HCT116 (cell line): ENCODE measurements at regions not wholly inside any gene's neighbourhood (a gene's known extent, or its start where the extent isn't known, plus 50 kb on each side); places are given as distances from the start of the nearest gene placed in this dataset.

Experiments
- ATAC-seq: fragments of 200-7000 bp; cut with Tn5 transposase; 2 replicates; pipeline ENCODE4 v1.9.1; 2020; ENCODE audit warnings: mild to moderate bottlenecking, moderate library complexity
- BruUV-seq: library from RNA; stranded (reverse); fragments of 400-500 nt; replicated peaks from 2 replicates; lab custom pipeline; 2021; lab: Mats Ljungman, UMichigan
- CTCF ChIA-PET: fragments of 300-600 bp; sonication (Branson Sonifier 250); formaldehyde crosslinking; loops from one replicate; lab custom pipeline; 2021; ENCODE audit warnings: antibody characterized with exemption; lab: Charles Lee
- POLR2A ChIA-PET: fragments of 300-600, 350-600 bp; sonication (Branson Sonifier 250); formaldehyde crosslinking; loops from one replicate; lab custom pipeline; 2021; ENCODE audit warnings: antibody characterized with exemption; lab: Charles Lee
- RAD21 ChIA-PET, 2 experiments: fragments of 300-600 bp; sonication (Branson Sonifier 250); formaldehyde crosslinking; loops; one replicate each; lab custom pipeline; 2023; ENCODE audit warnings: low total read pairs in 2 of 2; ENCODE audit not compliant: uncharacterized antibody in 2 of 2, unreplicated experiment in 2 of 2, low non-redundant PET in 1 of 2; lab: Charles Lee
- DNase-seq: peaks from one replicate; pipeline ENCODE4 v3.0.0-alpha.2; 2010; ENCODE audit warnings: low read depth, low spot score
- H2AFZ ChIP-seq: fragments of 200-600 bp; shearing (Covaris generic), sonication (generic); 2 replicates; pipeline ENCODE4 v1.6.1; 2017; ENCODE audit warnings: low read depth, mixed run types, mixed read lengths, antibody characterized with exemption, low read length; ENCODE audit not compliant: poor library complexity, severe bottlenecking
- H3K27ac ChIP-seq: 2 replicates; pipeline ENCODE4 v1.5.1; 2012; ENCODE audit warnings: low read depth, low read length
- H3K27me3 ChIP-seq: fragments of 200-600 bp; sonication (generic); 2 replicates; pipeline ENCODE4 v1.6.1; 2016; ENCODE audit warnings: mixed run types, low read length, mixed read lengths; ENCODE audit not compliant: insufficient read depth
- H3K36me3 ChIP-seq, 2 experiments: fragments of 200-500 bp in 1 of 2; fragments of 200-600 bp in 1 of 2; sonication (Bioruptor generic) in 1 of 2; sonication (generic) in 1 of 2; 2 replicates each; pipeline versions ENCODE4 v1.5.1 to v1.6.1; 2014 to 2016; ENCODE audit warnings: low read length in 2 of 2, inconsistent platforms in 1 of 2, mixed read lengths in 1 of 2, mixed run types in 1 of 2; ENCODE audit not compliant: insufficient read depth in 2 of 2, control insufficient read depth in 1 of 2
- H3K4me1 ChIP-seq, 2 experiments: fragments of 200-600 bp in 1 of 2; sonication (generic) in 1 of 2; 2 replicates each; pipeline versions ENCODE4 v1.5.1 to v1.6.1; 2012 to 2017; ENCODE audit warnings: low read length in 2 of 2, inconsistent platforms in 1 of 2, mild to moderate bottlenecking in 1 of 2, mixed read lengths in 1 of 2, mixed run types in 1 of 2, moderate library complexity in 1 of 2; ENCODE audit not compliant: insufficient read depth in 2 of 2, control insufficient read depth in 1 of 2
- H3K4me2 ChIP-seq: fragments of 200-600 bp; sonication (generic); 2 replicates; pipeline ENCODE4 v1.6.1; 2017; ENCODE audit warnings: mixed run types, low read length, mixed read lengths
- H3K4me3 ChIP-seq, 2 experiments: fragments of 200-600 bp in 1 of 2; sonication (generic) in 1 of 2; replicated peaks in 1 of 2; 2 replicates each; pipeline ENCODE4 v1.5.1; 2011 to 2016; ENCODE audit warnings: low read length in 2 of 2, control low read depth in 1 of 2, low read depth in 1 of 2, mild to moderate bottlenecking in 1 of 2, mixed read lengths in 1 of 2, mixed run types in 1 of 2
- H3K79me2 ChIP-seq: fragments of 200-600 bp; sonication (generic); 2 replicates; pipeline ENCODE4 v1.6.1; 2017; ENCODE audit warnings: mild to moderate bottlenecking, mixed run types, low read length, moderate library complexity, mixed read lengths; ENCODE audit not compliant: insufficient read depth
- H3K9ac ChIP-seq: fragments of 200-600 bp; sonication (generic); 2 replicates; pipeline ENCODE4 v1.6.1; 2016; ENCODE audit warnings: low read length, mixed read lengths
- H3K9me2 ChIP-seq: fragments of 200-600 bp; sonication (generic), shearing (Covaris generic); 2 replicates; pipeline ENCODE4 v1.6.1; 2017; ENCODE audit warnings: mixed run types, mild to moderate bottlenecking, moderate library complexity; ENCODE audit not compliant: insufficient read depth
- H3K9me3 ChIP-seq, 2 experiments: fragments of 200-500 bp in 1 of 2; fragments of 200-600 bp in 1 of 2; sonication (Bioruptor generic) in 1 of 2; sonication (generic) in 1 of 2; 2 replicates each; pipeline ENCODE4 v1.6.1; 2014 to 2017; ENCODE audit warnings: low read length in 2 of 2, mixed read lengths in 2 of 2, inconsistent platforms in 1 of 2, low read depth in 1 of 2, mild to moderate bottlenecking in 1 of 2, mixed run types in 1 of 2, moderate library complexity in 1 of 2; ENCODE audit not compliant: control insufficient read depth in 1 of 2, insufficient read depth in 1 of 2
- H4K20me1 ChIP-seq: fragments of 200-600 bp; sonication (generic), shearing (Covaris generic); 2 replicates; pipeline ENCODE4 v1.6.1; 2017; ENCODE audit warnings: mixed run types, mild to moderate bottlenecking, moderate library complexity; ENCODE audit not compliant: insufficient read depth
- ATF3 ChIP-seq: IDR thresholded peaks from 2 replicates; pipeline ENCODE4 v1.6.1; 2012
- CBX3 ChIP-seq: IDR thresholded peaks from 2 replicates; pipeline ENCODE4 v1.6.1; 2012; ENCODE audit warnings: low read depth
- CEBPB ChIP-seq: IDR thresholded peaks from 2 replicates; pipeline ENCODE4 v1.6.1; 2012; ENCODE audit warnings: low read depth
- EGR1 ChIP-seq: IDR thresholded peaks from 2 replicates; pipeline ENCODE4 v1.6.1; 2012; ENCODE audit warnings: low read depth
- ELF1 ChIP-seq: IDR thresholded peaks from 2 replicates; pipeline ENCODE4 v1.6.1; 2012; ENCODE audit warnings: low read depth, borderline replicate concordance
- EZH2phosphoT487 ChIP-seq: fragments of 200-600 bp; IDR thresholded peaks from 2 replicates; pipeline ENCODE4 v1.6.1; 2018; ENCODE audit warnings: antibody characterized with exemption, borderline replicate concordance
- FOSL1 ChIP-seq: IDR thresholded peaks from 2 replicates; pipeline ENCODE4 v1.6.1; 2012; ENCODE audit warnings: low read depth
- JUND ChIP-seq: IDR thresholded peaks from 2 replicates; pipeline ENCODE4 v1.6.1; 2012
- MAX ChIP-seq: IDR thresholded peaks from 2 replicates; pipeline ENCODE4 v1.6.1; 2012
- POLR2A ChIP-seq: IDR thresholded peaks from 2 replicates; pipeline ENCODE4 v1.7.0; 2011; ENCODE audit warnings: borderline replicate concordance; ENCODE audit not compliant: insufficient read depth, insufficient read length; ENCODE audit errors: extremely low read depth
- SIN3A ChIP-seq: IDR thresholded peaks from 2 replicates; pipeline ENCODE4 v1.6.1; 2012; ENCODE audit warnings: low read depth
- YY1 ChIP-seq: IDR thresholded peaks from 2 replicates; pipeline ENCODE4 v1.6.1; 2011; ENCODE audit warnings: low read length, low read depth, moderate library complexity, mild to moderate bottlenecking; ENCODE audit not compliant: insufficient replicate concordance; ENCODE audit errors: extremely low read depth
- ZBTB33 ChIP-seq: IDR thresholded peaks from 2 replicates; pipeline ENCODE4 v1.6.1; 2011; ENCODE audit warnings: mild to moderate bottlenecking, low read length, moderate library complexity; ENCODE audit not compliant: insufficient replicate concordance; ENCODE audit errors: extremely low read depth
- ZFX ChIP-seq: fragments of 450-650 bp; IDR thresholded peaks from 2 replicates; pipeline ENCODE4 v1.6.1; 2017
- ZNF274 ChIP-seq: fragments of 200-500 bp; sonication (Bioruptor generic); IDR thresholded peaks from 2 replicates; pipeline ENCODE4 v1.6.1; 2014; ENCODE audit warnings: mild to moderate bottlenecking, low read depth, low read length, inconsistent platforms
- intact Hi-C: fragments of 100-400 bp; cut with micrococcal nuclease; formaldehyde crosslinking; loops from 2 replicates; pipeline ENCODE4 v1.10.0; 2022

- Histone ChIP-seq H3K27me3 (no peaks in the 10 kb centered on the region), H3K27ac (no peak overlapping the region)
- RAD21 ChIA-PET = no interaction called here
- POLR2A ChIA-PET = no interaction called here
- TF ChIP-seq CBX3 = no peak
- TF ChIP-seq ZNF274 = no peak
- TF ChIP-seq ELF1 = no peak
- no peak for TF ChIP-seq SIN3A
- no peak for TF ChIP-seq ZFX
- no peak for TF ChIP-seq ZBTB33
- TF ChIP-seq EZH2phosphoT487 = no peak
- no peak for TF ChIP-seq MAX
- no peak for TF ChIP-seq CEBPB
- TF ChIP-seq ATF3 = no peak
- no peak for TF ChIP-seq YY1
- no peak for TF ChIP-seq EGR1
- TF ChIP-seq FOSL1 = no peak
- TF ChIP-seq POLR2A = no peak
- TF ChIP-seq JUND = no peak
- TF ChIP-seq, all 23 proteins: peak for 0
- BruUV-seq = no TSS peak
- H3K9me2 ChIP-seq = no peaks in the 10 kb centered on the region
- no peak overlapping the region for H2AFZ ChIP-seq
- no peak overlapping the region for H3K4me2 ChIP-seq
- no peak overlapping the region for H3K9ac ChIP-seq
- H3K79me2 ChIP-seq = no peaks in the 10 kb centered on the region
- CTCF ChIA-PET = no interaction called here
- intact Hi-C loops = no loop called here
- ATAC-seq (no peak), DNase-seq (no peak)
- H3K4me1 ChIP-seq = no peaks in the 10 kb centered on the region
- H3K36me3 ChIP-seq = no peaks in the 10 kb centered on the region
- H4K20me1 ChIP-seq = no peaks in the 10 kb centered on the region
- no peak overlapping the region for H3K4me3 ChIP-seq
- H3K9me3 ChIP-seq = no peaks in the 10 kb centered on the region; a peak in 2 of 4 replicates
Measured at GRCh38 chr13:68608147-68608546, 1378.0 kb upstream of the PCDH9 start.
